ES-I3 (cell line): ENCODE measurements at regions not wholly inside any gene's neighbourhood (a gene's known extent, or its start where the extent isn't known, plus 50 kb on each side); places are given as distances from the start of the nearest gene placed in this dataset.

Experiments used
- H3K36me3 ChIP-seq: 2 replicates; pipeline ENCODE4 v1.6.1; 2013; ENCODE audit warnings: mild to moderate bottlenecking, low read length, control low read depth, moderate library complexity; ENCODE audit not compliant: insufficient read depth
- H3K4me1 ChIP-seq: 2 replicates; pipeline ENCODE4 v1.6.1; 2013; ENCODE audit warnings: mild to moderate bottlenecking, control low read depth, low read length; ENCODE audit not compliant: insufficient read depth
- H3K9ac ChIP-seq: 2 replicates; pipeline ENCODE4 v1.6.1; 2013; ENCODE audit warnings: low read depth, mild to moderate bottlenecking, low read length, moderate library complexity
- H3K9me3 ChIP-seq: 2 replicates; pipeline ENCODE4 v1.6.1; 2013; ENCODE audit warnings: mild to moderate bottlenecking, low read length, moderate library complexity; ENCODE audit not compliant: control insufficient read depth, insufficient read depth

- H3K9me3 ChIP-seq = no peaks in the 10 kb centered on the region
- no peak overlapping the region for H3K9ac ChIP-seq
- no peaks in the 10 kb centered on the region for H3K4me1 ChIP-seq
- no peaks in the 10 kb centered on the region for H3K36me3 ChIP-seq
Measured at GRCh38 chr21:38671773-38672172, 134.0 kb upstream of the ETS2 start.

DNA sequence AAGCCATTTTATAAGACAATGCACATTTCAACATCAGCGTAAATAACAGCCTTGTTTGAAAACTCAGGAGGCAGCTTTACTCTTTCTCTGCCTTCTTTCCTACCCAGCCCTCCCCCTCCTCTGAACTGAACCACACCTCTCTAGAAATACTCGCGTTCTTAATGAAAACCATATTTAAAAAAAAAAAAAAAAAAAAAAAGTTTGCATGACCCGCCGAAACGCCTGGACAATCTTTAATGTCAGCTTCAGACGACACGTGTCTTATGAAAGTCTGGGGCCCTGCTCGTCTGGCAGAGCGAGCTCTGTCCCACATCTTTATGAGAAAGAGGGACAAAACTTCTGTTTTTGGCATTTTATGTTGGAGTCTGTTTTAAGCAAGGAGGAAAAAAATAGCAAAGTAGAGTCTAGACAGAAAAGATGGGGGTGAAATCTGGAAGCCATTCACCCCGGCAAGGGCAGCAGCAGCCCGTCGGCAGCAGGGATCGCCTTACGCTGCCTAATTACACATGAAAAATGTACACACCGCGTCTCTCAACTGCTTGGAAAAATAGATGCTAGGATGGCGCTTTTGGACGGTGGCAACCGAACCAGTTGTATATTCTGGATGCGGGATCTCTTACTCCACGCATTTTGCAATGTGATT is 130.4 kb upstream of the ETS2 start:
- no peak overlapping the region for H3K9ac ChIP-seq
- no peaks in the 10 kb centered on the region for H3K9me3 ChIP-seq

GRCh38 chr21:38678827-38679226 is 126.9 kb upstream of the ETS2 start:
- Histone ChIP-seq H3K4me1 (no peaks in the 10 kb centered on the region), H3K9ac (no peak overlapping the region), H3K9me3 (no peaks in the 10 kb centered on the region), H3K36me3 (no peaks in the 10 kb centered on the region)

More for the DNA sequence above, 130.4 kb upstream of the ETS2 start:
- Histone ChIP-seq H3K4me1 (no peaks in the 10 kb centered on the region), H3K36me3 (no peaks in the 10 kb centered on the region)

GRCh38 chr21:38679534-38679933 is 126.2 kb upstream of the ETS2 start:
- Histone ChIP-seq H3K4me1 (no peaks in the 10 kb centered on the region), H3K36me3 (no peaks in the 10 kb centered on the region), H3K9me3 (no peaks in the 10 kb centered on the region), H3K9ac (no peak overlapping the region)

- Histone ChIP-seq H3K9me3 (no peaks in the 10 kb centered on the region), H3K36me3 (no peaks in the 10 kb centered on the region), H3K4me1 (no peaks in the 10 kb centered on the region), H3K9ac (no peak overlapping the region)
Measured at GRCh38 chr21:38680401-38680800, 125.3 kb upstream of the ETS2 start.

GRCh38 chr21:38683222-38683621 is 122.5 kb upstream of the ETS2 start:
- Histone ChIP-seq H3K4me1 (no peaks in the 10 kb centered on the region), H3K9me3 (no peaks in the 10 kb centered on the region), H3K36me3 (no peaks in the 10 kb centered on the region), H3K9ac (no peak overlapping the region)

DNA sequence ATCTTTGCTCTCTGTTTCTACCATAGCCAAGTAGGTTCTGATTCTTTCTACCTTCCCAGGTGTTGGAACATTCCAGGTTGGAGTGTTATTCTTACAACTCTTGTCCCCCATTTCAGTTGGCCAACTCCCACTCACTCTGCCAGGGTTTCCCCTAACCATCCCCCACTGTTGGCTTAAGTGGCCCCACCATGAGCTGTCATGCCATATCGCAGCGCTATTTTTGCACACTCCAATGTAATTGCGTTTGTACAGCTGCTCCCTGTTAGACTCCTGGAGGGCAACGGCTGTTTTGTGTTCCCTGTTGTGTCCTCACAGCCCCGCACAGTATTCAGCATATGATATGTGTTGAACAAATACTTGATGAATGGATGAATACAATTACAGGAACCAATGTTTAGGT is 117.7 kb upstream of the ETS2 start:
- Histone ChIP-seq H3K36me3 (no peaks in the 10 kb centered on the region), H3K9me3 (no peaks in the 10 kb centered on the region), H3K4me1 (no peaks in the 10 kb centered on the region), H3K9ac (no peak overlapping the region)

DNA sequence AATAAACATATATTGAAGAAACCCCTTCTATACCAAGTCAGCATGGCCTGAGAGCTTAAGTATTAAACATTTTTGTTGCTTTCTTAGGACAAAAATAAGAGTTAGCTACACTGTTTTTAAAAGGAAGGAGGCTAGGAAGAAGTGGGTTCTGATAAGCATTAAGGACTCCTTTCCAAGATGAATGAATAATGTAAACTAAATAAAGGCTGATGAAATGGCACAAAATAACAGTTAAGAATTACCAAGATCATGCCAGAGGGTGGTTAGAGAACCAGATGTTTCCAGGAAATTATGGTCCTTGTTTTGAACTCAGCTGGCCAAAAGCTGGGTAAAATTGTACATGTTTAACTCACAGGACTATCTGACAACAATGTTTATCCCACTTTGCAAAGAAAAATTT is 114.1 kb upstream of the ETS2 start:
- H3K4me1 ChIP-seq = no peaks in the 10 kb centered on the region
- no peak overlapping the region for H3K9ac ChIP-seq
- H3K9me3 ChIP-seq = no peaks in the 10 kb centered on the region
- no peaks in the 10 kb centered on the region for H3K36me3 ChIP-seq

DNA sequence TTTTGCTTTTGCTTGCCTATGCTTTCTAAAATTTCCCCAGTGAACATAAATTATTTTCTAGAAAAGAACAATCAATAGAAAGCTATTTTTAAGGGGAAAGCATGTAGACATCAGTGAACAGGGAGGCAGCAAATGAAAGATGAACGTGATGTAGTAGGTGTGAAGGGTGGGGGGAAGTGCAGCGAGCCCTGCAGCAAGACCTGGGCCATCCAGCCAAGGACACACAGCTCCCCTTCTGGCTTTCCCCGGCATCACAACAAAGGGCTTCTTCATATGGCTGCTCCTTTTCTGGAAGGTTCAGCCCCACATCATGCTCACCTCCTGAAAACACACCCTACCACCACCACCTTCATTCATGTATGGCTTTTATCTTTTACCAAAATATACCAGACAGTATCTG is 109.2 kb upstream of the ETS2 start:
- Histone ChIP-seq H3K4me1 (no peaks in the 10 kb centered on the region), H3K9ac (no peak overlapping the region), H3K9me3 (no peaks in the 10 kb centered on the region), H3K36me3 (no peaks in the 10 kb centered on the region)

- H3K9me3 ChIP-seq = no peaks in the 10 kb centered on the region
- H3K9ac ChIP-seq = no peak overlapping the region
Measured at GRCh38 chr21:38699048-38699447, 106.7 kb upstream of the ETS2 start.

GRCh38 chr21:38702196-38702595 is 103.5 kb upstream of the ETS2 start:
- H3K36me3 ChIP-seq = no peaks in the 10 kb centered on the region
- H3K9me3 ChIP-seq = no peaks in the 10 kb centered on the region
- H3K9ac ChIP-seq = no peak overlapping the region
- H3K4me1 ChIP-seq = no peaks in the 10 kb centered on the region

More at GRCh38 chr21:38699048-38699447, 106.7 kb upstream of the ETS2 start:
- no peaks in the 10 kb centered on the region for H3K36me3 ChIP-seq
- no peaks in the 10 kb centered on the region for H3K4me1 ChIP-seq

GRCh38 chr21:38709876-38710275 is 95.9 kb upstream of the ETS2 start:
- Histone ChIP-seq H3K9ac (no peak overlapping the region), H3K4me1 (no peaks in the 10 kb centered on the region), H3K9me3 (no peaks in the 10 kb centered on the region; the same call in 1 of the 2 replicates), H3K36me3 (no peaks in the 10 kb centered on the region)

GRCh38 chr21:38712071-38712470 is 93.7 kb upstream of the ETS2 start:
- H3K4me1 ChIP-seq = peaks cover 3% of the 10 kb centered on the region; the same call in 1 of the 2 replicates
- no peak overlapping the region for H3K9ac ChIP-seq
- no peaks in the 10 kb centered on the region for H3K36me3 ChIP-seq
- H3K9me3 ChIP-seq = no peaks in the 10 kb centered on the region; the same call in 1 of the 2 replicates

- Histone ChIP-seq H3K4me1 (peaks cover 5% of the 10 kb centered on the region; the same call in 1 of the 2 replicates), H3K9ac (no peak overlapping the region), H3K36me3 (no peaks in the 10 kb centered on the region), H3K9me3 (no peaks in the 10 kb centered on the region; the same call in 1 of the 2 replicates)
Measured at GRCh38 chr21:38712664-38713063, 93.1 kb upstream of the ETS2 start.

DNA sequence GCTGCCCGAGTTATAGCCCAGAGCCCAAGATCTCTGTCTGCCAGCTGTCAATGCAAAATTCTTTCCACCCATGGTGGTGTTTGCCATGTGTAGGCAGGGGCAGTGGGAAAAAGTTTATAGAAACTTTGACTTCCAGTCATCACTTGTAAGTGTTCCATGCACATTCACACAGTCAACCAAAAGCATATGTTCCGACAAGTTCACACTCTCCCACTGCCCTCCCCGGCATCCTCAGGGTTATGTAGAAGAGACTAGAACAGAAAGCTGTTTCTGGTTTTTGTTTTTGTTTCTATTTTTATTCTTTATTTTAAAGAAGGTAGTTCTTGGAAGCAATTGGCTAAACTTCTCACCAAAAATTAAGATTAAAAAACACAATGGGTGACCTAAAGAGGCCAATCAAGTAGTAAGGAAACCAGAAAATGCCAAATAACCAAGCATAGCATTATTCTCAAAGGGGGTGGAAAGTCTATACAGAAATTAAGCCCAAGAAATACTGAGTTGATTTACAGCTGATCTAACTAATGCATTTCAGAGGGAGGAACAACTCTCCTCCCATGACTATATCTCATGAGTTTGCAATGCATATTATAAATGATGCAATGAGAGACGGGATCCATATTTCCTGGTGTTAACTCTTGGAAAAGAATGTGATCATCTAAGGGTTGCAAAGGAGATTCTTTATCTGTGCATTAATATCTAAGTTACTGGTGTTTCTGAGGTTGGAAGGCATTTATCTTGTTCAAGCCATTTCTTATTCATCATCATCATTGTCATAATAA is 91.5 kb upstream of the ETS2 start:
- Histone ChIP-seq H3K9ac (no peak overlapping the region), H3K4me1 (peaks cover 5% of the 10 kb centered on the region; the same call in 1 of the 2 replicates), H3K9me3 (no peaks in the 10 kb centered on the region), H3K36me3 (no peaks in the 10 kb centered on the region)
